ENCODE measurements at regions not wholly inside any gene's neighbourhood (a gene's known extent, or its start where the extent isn't known, plus 50 kb on each side); places are given as distances from the start of the nearest gene placed in this dataset.

DNA sequence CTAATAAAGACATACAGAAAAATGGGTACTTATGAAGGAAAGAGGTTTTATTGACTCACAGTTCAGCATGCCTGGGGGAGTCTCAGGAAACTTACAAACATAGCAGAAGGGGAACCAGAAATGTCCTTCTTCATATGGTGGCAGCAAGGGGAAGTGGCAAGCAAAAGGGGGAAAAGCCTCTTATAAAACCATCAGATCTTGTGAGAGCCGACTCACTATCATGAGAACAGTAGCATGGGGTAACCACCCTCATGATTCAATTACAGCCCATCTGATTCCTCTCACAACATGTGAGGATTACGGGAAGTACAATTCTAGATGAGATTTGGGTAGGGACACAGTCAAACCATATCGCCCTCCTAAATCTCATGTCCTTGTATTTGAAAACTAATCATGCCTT is 1305.4 kb upstream of the SORCS1 start (continued):
- TF ChIP-seq, protein P1, sequence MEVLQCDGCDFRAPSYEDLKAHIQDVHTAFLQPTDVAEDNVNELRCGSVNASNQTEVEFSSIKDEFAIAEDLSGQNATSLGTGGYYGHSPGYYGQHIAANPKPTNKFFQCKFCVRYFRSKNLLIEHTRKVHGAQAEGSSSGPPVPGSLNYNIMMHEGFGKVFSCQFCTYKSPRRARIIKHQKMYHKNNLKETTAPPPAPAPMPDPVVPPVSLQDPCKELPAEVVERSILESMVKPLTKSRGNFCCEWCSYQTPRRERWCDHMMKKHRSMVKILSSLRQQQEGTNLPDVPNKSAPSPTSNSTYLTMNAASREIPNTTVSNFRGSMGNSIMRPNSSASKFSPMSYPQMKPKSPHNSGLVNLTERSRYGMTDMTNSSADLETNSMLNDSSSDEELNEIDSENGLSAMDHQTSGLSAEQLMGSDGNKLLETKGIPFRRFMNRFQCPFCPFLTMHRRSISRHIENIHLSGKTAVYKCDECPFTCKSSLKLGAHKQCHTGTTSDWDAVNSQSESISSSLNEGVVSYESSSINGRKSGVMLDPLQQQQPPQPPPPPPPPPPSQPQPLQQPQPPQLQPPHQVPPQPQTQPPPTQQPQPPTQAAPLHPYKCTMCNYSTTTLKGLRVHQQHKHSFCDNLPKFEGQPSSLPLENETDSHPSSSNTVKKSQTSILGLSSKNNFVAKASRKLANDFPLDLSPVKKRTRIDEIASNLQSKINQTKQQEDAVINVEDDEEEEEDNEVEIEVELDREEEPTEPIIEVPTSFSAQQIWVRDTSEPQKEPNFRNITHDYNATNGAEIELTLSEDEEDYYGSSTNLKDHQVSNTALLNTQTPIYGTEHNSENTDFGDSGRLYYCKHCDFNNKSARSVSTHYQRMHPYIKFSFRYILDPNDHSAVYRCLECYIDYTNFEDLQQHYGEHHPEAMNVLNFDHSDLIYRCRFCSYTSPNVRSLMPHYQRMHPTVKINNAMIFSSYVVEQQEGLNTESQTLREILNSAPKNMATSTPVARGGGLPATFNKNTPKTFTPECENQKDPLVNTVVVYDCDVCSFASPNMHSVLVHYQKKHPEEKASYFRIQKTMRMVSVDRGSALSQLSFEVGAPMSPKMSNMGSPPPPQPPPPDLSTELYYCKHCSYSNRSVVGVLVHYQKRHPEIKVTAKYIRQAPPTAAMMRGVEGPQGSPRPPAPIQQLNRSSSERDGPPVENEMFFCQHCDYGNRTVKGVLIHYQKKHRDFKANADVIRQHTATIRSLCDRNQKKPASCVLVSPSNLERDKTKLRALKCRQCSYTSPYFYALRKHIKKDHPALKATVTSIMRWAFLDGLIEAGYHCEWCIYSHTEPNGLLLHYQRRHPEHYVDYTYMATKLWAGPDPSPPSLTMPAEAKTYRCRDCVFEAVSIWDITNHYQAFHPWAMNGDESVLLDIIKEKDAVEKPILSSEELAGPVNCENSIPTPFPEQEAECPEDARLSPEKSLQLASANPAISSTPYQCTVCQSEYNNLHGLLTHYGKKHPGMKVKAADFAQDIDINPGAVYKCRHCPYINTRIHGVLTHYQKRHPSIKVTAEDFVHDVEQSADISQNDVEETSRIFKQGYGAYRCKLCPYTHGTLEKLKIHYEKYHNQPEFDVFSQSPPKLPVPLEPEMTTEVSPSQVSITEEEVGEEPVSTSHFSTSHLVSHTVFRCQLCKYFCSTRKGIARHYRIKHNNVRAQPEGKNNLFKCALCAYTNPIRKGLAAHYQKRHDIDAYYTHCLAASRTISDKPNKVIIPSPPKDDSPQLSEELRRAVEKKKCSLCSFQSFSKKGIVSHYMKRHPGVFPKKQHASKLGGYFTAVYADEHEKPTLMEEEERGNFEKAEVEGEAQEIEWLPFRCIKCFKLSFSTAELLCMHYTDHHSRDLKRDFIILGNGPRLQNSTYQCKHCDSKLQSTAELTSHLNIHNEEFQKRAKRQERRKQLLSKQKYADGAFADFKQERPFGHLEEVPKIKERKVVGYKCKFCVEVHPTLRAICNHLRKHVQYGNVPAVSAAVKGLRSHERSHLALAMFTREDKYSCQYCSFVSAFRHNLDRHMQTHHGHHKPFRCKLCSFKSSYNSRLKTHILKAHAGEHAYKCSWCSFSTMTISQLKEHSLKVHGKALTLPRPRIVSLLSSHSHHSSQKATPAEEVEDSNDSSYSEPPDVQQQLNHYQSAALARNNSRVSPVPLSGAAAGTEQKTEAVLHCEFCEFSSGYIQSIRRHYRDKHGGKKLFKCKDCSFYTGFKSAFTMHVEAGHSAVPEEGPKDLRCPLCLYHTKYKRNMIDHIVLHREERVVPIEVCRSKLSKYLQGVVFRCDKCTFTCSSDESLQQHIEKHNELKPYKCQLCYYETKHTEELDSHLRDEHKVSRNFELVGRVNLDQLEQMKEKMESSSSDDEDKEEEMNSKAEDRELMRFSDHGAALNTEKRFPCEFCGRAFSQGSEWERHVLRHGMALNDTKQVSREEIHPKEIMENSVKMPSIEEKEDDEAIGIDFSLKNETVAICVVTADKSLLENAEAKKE (CRISPR knock-in tag; IDR thresholded peaks at IDR 0.05): no peak
- no peak for TF ChIP-seq ZNF114 (CRISPR knock-in tag; IDR thresholded peaks at IDR 0.05)
- TF ChIP-seq, protein P2, sequence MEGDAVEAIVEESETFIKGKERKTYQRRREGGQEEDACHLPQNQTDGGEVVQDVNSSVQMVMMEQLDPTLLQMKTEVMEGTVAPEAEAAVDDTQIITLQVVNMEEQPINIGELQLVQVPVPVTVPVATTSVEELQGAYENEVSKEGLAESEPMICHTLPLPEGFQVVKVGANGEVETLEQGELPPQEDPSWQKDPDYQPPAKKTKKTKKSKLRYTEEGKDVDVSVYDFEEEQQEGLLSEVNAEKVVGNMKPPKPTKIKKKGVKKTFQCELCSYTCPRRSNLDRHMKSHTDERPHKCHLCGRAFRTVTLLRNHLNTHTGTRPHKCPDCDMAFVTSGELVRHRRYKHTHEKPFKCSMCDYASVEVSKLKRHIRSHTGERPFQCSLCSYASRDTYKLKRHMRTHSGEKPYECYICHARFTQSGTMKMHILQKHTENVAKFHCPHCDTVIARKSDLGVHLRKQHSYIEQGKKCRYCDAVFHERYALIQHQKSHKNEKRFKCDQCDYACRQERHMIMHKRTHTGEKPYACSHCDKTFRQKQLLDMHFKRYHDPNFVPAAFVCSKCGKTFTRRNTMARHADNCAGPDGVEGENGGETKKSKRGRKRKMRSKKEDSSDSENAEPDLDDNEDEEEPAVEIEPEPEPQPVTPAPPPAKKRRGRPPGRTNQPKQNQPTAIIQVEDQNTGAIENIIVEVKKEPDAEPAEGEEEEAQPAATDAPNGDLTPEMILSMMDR (conservative IDR thresholded peaks at IDR 0.05; ENCODE audit: low read depth in 2 of 2): no peak
- TF ChIP-seq, protein P3, sequence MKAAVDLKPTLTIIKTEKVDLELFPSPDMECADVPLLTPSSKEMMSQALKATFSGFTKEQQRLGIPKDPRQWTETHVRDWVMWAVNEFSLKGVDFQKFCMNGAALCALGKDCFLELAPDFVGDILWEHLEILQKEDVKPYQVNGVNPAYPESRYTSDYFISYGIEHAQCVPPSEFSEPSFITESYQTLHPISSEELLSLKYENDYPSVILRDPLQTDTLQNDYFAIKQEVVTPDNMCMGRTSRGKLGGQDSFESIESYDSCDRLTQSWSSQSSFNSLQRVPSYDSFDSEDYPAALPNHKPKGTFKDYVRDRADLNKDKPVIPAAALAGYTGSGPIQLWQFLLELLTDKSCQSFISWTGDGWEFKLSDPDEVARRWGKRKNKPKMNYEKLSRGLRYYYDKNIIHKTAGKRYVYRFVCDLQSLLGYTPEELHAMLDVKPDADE (IDR thresholded peaks at IDR 0.05): no peak
- no peak for TF ChIP-seq EZH2phosphoT487 (IDR thresholded peaks at IDR 0.05; ENCODE audit: unreplicated experiment)
- TF ChIP-seq NANOG (IDR thresholded peaks at IDR 0.05; ENCODE audit: borderline replicate concordance): no peak
- TF ChIP-seq EZH2 (IDR thresholded peaks at IDR 0.05; ENCODE audit: low read depth, unreplicated experiment): no peak
- TF ChIP-seq JUNB (IDR thresholded peaks at IDR 0.05; ENCODE audit: unreplicated experiment): no peak

All from GM23338 (cell line).